ENCODE measurements at regions not wholly inside any gene's neighbourhood (a gene's known extent, or its start where the extent isn't known, plus 50 kb on each side); places are given as distances from the start of the nearest gene placed in this dataset.

DNA sequence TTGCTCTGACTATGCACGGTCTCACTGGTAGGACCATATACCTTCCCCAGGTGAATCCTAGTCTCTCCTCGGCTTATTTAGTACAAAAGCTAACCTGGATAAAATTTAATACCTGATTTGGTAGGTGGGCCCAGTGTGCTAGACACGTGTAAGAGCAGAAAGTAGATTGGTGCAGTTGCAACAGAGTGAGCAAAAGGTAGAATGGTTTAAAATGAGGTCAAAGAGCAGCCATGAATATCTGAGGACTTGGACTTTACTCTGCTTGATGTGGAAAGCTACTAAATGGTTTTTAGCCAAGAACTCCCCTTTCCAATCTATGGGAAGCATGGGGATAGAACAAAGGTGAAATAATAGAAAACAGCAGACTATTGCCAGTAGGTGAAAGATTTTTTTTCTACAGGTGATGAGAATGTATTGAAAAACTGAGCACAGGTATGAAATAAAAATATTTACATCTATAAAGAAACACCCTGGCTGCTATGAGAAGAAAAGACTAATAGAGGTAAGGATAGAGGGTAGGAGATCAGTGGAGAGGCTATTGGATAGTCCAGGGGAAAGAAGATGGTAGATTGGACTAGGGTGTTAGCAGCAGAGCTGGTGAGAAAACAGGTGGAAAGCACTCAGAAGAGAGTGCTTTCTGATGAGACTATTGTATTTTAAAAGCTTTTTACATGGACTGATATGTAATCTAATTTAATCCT is 61.3 kb upstream of the BCL9 start:
- TF ChIP-seq, protein P1, sequence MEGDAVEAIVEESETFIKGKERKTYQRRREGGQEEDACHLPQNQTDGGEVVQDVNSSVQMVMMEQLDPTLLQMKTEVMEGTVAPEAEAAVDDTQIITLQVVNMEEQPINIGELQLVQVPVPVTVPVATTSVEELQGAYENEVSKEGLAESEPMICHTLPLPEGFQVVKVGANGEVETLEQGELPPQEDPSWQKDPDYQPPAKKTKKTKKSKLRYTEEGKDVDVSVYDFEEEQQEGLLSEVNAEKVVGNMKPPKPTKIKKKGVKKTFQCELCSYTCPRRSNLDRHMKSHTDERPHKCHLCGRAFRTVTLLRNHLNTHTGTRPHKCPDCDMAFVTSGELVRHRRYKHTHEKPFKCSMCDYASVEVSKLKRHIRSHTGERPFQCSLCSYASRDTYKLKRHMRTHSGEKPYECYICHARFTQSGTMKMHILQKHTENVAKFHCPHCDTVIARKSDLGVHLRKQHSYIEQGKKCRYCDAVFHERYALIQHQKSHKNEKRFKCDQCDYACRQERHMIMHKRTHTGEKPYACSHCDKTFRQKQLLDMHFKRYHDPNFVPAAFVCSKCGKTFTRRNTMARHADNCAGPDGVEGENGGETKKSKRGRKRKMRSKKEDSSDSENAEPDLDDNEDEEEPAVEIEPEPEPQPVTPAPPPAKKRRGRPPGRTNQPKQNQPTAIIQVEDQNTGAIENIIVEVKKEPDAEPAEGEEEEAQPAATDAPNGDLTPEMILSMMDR (IDR thresholded peaks at IDR 0.05) = no peak
- TF ChIP-seq EP300 (IDR thresholded peaks at IDR 0.05) (no peak), POLR2A (IDR thresholded peaks at IDR 0.05) (no peak)

Measured in sigmoid colon (tissue), 4 donors.